M059J (cell line): ENCODE measurements at regions not wholly inside any gene's neighbourhood (a gene's known extent, or its start where the extent isn't known, plus 50 kb on each side); places are given as distances from the start of the nearest gene placed in this dataset.

Experiments
- DNase-seq: peaks from one replicate; pipeline ENCODE4 v3.0.0-alpha.2; 2012; ENCODE audit warnings: low read depth

- peak; percentile 63 for DNase-seq
Observed at GRCh38 chr6:169165561-169166300, 87.9 kb downstream of the THBS2 start.

GRCh38 chr6:169164986-169165385 lies 88.7 kb downstream of the THBS2 start:
- peak; percentile 73 for DNase-seq

- DNase-seq = peak; percentile 62
Observed at GRCh38 chr6:169164451-169164850, 89.2 kb downstream of the THBS2 start.

GRCh38 chr6:169163411-169163901 lies 90.2 kb downstream of the THBS2 start:
- DNase-seq = peak; percentile 86

- DNase-seq = peak; percentile 100
Observed at GRCh38 chr6:169162752-169163407, 90.8 kb downstream of the THBS2 start.

- peak; percentile 58 for DNase-seq
Observed at GRCh38 chr6:169162249-169162648, 91.4 kb downstream of the THBS2 start.

GRCh38 chr6:169161572-169162167 lies 92.0 kb downstream of the THBS2 start:
- DNase-seq = peak; percentile 45

GRCh38 chr6:169160855-169161560 lies 92.6 kb downstream of the THBS2 start:
- DNase-seq = no peak

GRCh38 chr6:169160091-169160854 lies 93.4 kb downstream of the THBS2 start:
- no peak for DNase-seq

GRCh38 chr6:169159331-169159730 lies 94.3 kb downstream of the THBS2 start:
- no peak for DNase-seq

GRCh38 chr6:169158691-169159090 lies 95.0 kb downstream of the THBS2 start:
- peak; percentile 77 for DNase-seq

GRCh38 chr6:169158174-169158573 lies 95.5 kb downstream of the THBS2 start:
- DNase-seq = peak; percentile 56

- no peak for DNase-seq
Observed at GRCh38 chr6:169157197-169158148, 96.2 kb downstream of the THBS2 start.

- no peak for DNase-seq
Observed at GRCh38 chr6:169156793-169157147, 96.9 kb downstream of the THBS2 start.

GRCh38 chr6:169156108-169156792 lies 97.4 kb downstream of the THBS2 start:
- DNase-seq = peak; percentile 66

- DNase-seq = no peak
Observed at GRCh38 chr6:169155481-169155880, 98.2 kb downstream of the THBS2 start.

GRCh38 chr6:169153401-169153800 lies 100.2 kb downstream of the THBS2 start:
- DNase-seq = no peak

GRCh38 chr6:169146521-169146920 lies 107.1 kb downstream of the THBS2 start:
- no peak for DNase-seq

GRCh38 chr6:169145991-169146501 lies 107.6 kb downstream of the THBS2 start:
- peak; percentile 73 for DNase-seq
